ENCODE measurements at regions not wholly inside any gene's neighbourhood (a gene's known extent, or its start where the extent isn't known, plus 50 kb on each side); places are given as distances from the start of the nearest gene placed in this dataset.

DNA sequence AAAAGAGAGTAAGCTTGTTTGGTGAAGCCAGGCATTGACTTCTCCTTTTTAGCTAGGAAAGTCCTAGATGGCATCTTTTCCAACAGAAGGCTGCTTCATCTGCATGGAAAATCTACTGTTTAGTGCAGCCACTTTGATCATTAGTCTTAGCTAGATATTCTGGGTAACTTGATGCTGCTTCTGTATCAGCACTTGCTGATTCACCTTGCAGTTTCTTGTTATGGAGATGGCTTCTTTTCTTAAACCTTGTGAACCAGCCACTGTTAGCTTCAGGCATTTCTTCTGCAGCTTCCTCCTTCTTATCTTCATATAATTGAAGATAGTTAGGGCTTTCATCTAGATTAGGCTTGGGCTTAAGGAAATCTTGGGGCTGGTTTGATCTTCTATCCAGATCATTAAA lies 639.7 kb downstream of the TDRD15 start:
- TF ChIP-seq POLR2A (IDR thresholded peaks at IDR 0.05) (no peak), POLR2AphosphoS5 (IDR thresholded peaks at IDR 0.05; ENCODE audit: insufficient read depth in 1 of 2, low read depth in 1 of 2) (no peak)
- TF ChIP-seq, protein P1, sequence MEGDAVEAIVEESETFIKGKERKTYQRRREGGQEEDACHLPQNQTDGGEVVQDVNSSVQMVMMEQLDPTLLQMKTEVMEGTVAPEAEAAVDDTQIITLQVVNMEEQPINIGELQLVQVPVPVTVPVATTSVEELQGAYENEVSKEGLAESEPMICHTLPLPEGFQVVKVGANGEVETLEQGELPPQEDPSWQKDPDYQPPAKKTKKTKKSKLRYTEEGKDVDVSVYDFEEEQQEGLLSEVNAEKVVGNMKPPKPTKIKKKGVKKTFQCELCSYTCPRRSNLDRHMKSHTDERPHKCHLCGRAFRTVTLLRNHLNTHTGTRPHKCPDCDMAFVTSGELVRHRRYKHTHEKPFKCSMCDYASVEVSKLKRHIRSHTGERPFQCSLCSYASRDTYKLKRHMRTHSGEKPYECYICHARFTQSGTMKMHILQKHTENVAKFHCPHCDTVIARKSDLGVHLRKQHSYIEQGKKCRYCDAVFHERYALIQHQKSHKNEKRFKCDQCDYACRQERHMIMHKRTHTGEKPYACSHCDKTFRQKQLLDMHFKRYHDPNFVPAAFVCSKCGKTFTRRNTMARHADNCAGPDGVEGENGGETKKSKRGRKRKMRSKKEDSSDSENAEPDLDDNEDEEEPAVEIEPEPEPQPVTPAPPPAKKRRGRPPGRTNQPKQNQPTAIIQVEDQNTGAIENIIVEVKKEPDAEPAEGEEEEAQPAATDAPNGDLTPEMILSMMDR (IDR thresholded peaks at IDR 0.05) = no peak

All from vagina (tissue), 2 donors.